Stimulated activated effector memory CD8-positive, alpha-beta T cell treated with anti-CD3 and anti-CD28 coated beads, Interleukin-12 subunit alpha, Interleukin-12 subunit beta, amount 100 ng/mL, for 72 hours (primary cell): ENCODE measurements at regions not wholly inside any gene's neighbourhood (a gene's known extent, or its start where the extent isn't known, plus 50 kb on each side); places are given as distances from the start of the nearest gene placed in this dataset.
"Not testable (repeated sequence)": the region's sequence is repeated elsewhere in the genome, so short reads cannot be mapped to it uniquely, and the experiment has no call there.

Experiments used
- ATAC-seq: fragments of 150-1000 bp; cut with Tn5 transposase; 2 replicates; pipeline ENCODE4 v1.10.0; 2021
- DNase-seq, 2 donors: peaks; one replicate each; pipeline ENCODE4 v3.0.0; 2021 to 2022; ENCODE audit warnings: low spot score in 2 of 2
- H3K27ac Mint-ChIP-seq: one replicate; pipeline ENCODE4 v1.8.0; 2022; ENCODE audit warnings: mild to moderate bottlenecking, mixed read lengths
- H3K36me3 Mint-ChIP-seq: one replicate; pipeline ENCODE4 v1.8.0; 2022; ENCODE audit warnings: mild to moderate bottlenecking, mixed read lengths
- H3K4me1 Mint-ChIP-seq: one replicate; pipeline ENCODE4 v1.8.0; 2022; ENCODE audit warnings: mixed read lengths
- H3K4me3 Mint-ChIP-seq: one replicate; pipeline ENCODE4 v1.8.0; 2022; ENCODE audit warnings: mild to moderate bottlenecking, mixed read lengths
- H3K9me3 Mint-ChIP-seq: one replicate; pipeline ENCODE4 v1.8.0; 2022; ENCODE audit warnings: mixed read lengths

GRCh38 chr4:127006446-127006877 lies 626.3 kb upstream of the INTU start:
- Mint-ChIP-seq H3K36me3 (no peaks in the 10 kb centered on the region), H3K27ac (no peak overlapping the region)

GRCh38 chr4:127007305-127007704 lies 625.5 kb upstream of the INTU start:
- H3K4me3 Mint-ChIP-seq, result no peak overlapping the region
- H3K36me3 Mint-ChIP-seq, result no peaks in the 10 kb centered on the region
- H3K9me3 Mint-ChIP-seq, result peaks cover 21% of the 10 kb centered on the region
- ATAC-seq, result no peak
- no peaks in the 10 kb centered on the region for H3K4me1 Mint-ChIP-seq
- no peak overlapping the region for H3K27ac Mint-ChIP-seq
- DNase-seq, result no peak

More at GRCh38 chr4:127006446-127006877, 626.3 kb upstream of the INTU start:
- no peak overlapping the region for H3K4me3 Mint-ChIP-seq
- DNase-seq (no peak), ATAC-seq (no peak)
- no peaks in the 10 kb centered on the region for H3K4me1 Mint-ChIP-seq
- H3K9me3 Mint-ChIP-seq, result peaks cover 19% of the 10 kb centered on the region

GRCh38 chr4:127012549-127012948 lies 620.2 kb upstream of the INTU start:
- H3K4me1 Mint-ChIP-seq, result no peaks in the 10 kb centered on the region
- H3K36me3 Mint-ChIP-seq, result no peaks in the 10 kb centered on the region
- ATAC-seq, result no peak
- H3K27ac Mint-ChIP-seq, result no peak overlapping the region
- H3K4me3 Mint-ChIP-seq, result no peak overlapping the region
- DNase-seq, result no peak
- peaks cover 21% of the 10 kb centered on the region for H3K9me3 Mint-ChIP-seq

GRCh38 chr4:127015667-127016117 lies 617.1 kb upstream of the INTU start:
- DNase-seq (no peak), ATAC-seq (no peak)
- Mint-ChIP-seq H3K4me1 (no peaks in the 10 kb centered on the region), H3K27ac (no peak overlapping the region), H3K36me3 (no peaks in the 10 kb centered on the region), H3K9me3 (peaks cover 7% of the 10 kb centered on the region), H3K4me3 (no peak overlapping the region)

- DNase-seq (no peak), ATAC-seq (no peak)
- Mint-ChIP-seq H3K4me1 (no peaks in the 10 kb centered on the region), H3K4me3 (no peak overlapping the region), H3K27ac (no peak overlapping the region), H3K36me3 (no peaks in the 10 kb centered on the region), H3K9me3 (peaks cover 3% of the 10 kb centered on the region)
These were observed 614.4 kb upstream of the INTU start for GRCh38 chr4:127018381-127018780.

- not testable (repeated sequence) for DNase-seq
These were observed 611.9 kb upstream of the INTU start for GRCh38 chr4:127020831-127021230.

GRCh38 chr4:127036296-127036695 lies 596.5 kb upstream of the INTU start:
- Mint-ChIP-seq H3K27ac (no peak overlapping the region), H3K4me1 (no peaks in the 10 kb centered on the region), H3K9me3 (peaks cover 12% of the 10 kb centered on the region), H3K36me3 (no peaks in the 10 kb centered on the region), H3K4me3 (no peak overlapping the region)
- no peak for ATAC-seq
- DNase-seq, result no peak

More at GRCh38 chr4:127020831-127021230, 611.9 kb upstream of the INTU start:
- not testable (repeated sequence) for ATAC-seq, H3K4me3 Mint-ChIP-seq, H3K27ac Mint-ChIP-seq, H3K36me3 Mint-ChIP-seq, H3K4me1 Mint-ChIP-seq, H3K9me3 Mint-ChIP-seq

- no peak for ATAC-seq
- Mint-ChIP-seq H3K4me1 (no peaks in the 10 kb centered on the region), H3K36me3 (no peaks in the 10 kb centered on the region), H3K4me3 (no peak overlapping the region), H3K9me3 (peaks cover 19% of the 10 kb centered on the region), H3K27ac (no peak overlapping the region)
- no peak for DNase-seq
These were observed 586.9 kb upstream of the INTU start for GRCh38 chr4:127045861-127046260.

GRCh38 chr4:127047930-127048329 lies 584.8 kb upstream of the INTU start:
- ATAC-seq (no peak), DNase-seq (no peak)
- no peaks in the 10 kb centered on the region for H3K36me3 Mint-ChIP-seq
- no peaks in the 10 kb centered on the region for H3K4me1 Mint-ChIP-seq
- H3K4me3 Mint-ChIP-seq, result no peak overlapping the region
- H3K27ac Mint-ChIP-seq, result no peak overlapping the region
- H3K9me3 Mint-ChIP-seq, result peaks cover 16% of the 10 kb centered on the region

GRCh38 chr4:127048376-127049044 lies 584.2 kb upstream of the INTU start:
- H3K4me1 Mint-ChIP-seq, result no peaks in the 10 kb centered on the region
- no peaks in the 10 kb centered on the region for H3K36me3 Mint-ChIP-seq
- peaks cover 16% of the 10 kb centered on the region for H3K9me3 Mint-ChIP-seq
- H3K4me3 Mint-ChIP-seq, result no peak overlapping the region
- no peak overlapping the region for H3K27ac Mint-ChIP-seq
- no peak for ATAC-seq
- no peak for DNase-seq

- H3K27ac Mint-ChIP-seq, result no peak overlapping the region
- peaks cover 12% of the 10 kb centered on the region for H3K9me3 Mint-ChIP-seq
- H3K4me1 Mint-ChIP-seq, result no peaks in the 10 kb centered on the region
- H3K4me3 Mint-ChIP-seq, result no peak overlapping the region
- ATAC-seq (no peak), DNase-seq (no peak)
- no peaks in the 10 kb centered on the region for H3K36me3 Mint-ChIP-seq
These were observed 583.2 kb upstream of the INTU start for GRCh38 chr4:127049526-127049925.

GRCh38 chr4:127052742-127053141 lies 580.0 kb upstream of the INTU start:
- no peaks in the 10 kb centered on the region for H3K36me3 Mint-ChIP-seq

GRCh38 chr4:127055357-127055756 lies 577.4 kb upstream of the INTU start:
- DNase-seq (no peak), ATAC-seq (no peak)
- Mint-ChIP-seq H3K27ac (no peak overlapping the region), H3K4me1 (no peaks in the 10 kb centered on the region), H3K4me3 (no peak overlapping the region), H3K36me3 (no peaks in the 10 kb centered on the region), H3K9me3 (peaks cover 28% of the 10 kb centered on the region)

More at GRCh38 chr4:127052742-127053141, 580.0 kb upstream of the INTU start:
- no peak for DNase-seq
- Mint-ChIP-seq H3K9me3 (peaks cover 22% of the 10 kb centered on the region), H3K4me3 (no peak overlapping the region), H3K4me1 (no peaks in the 10 kb centered on the region), H3K27ac (no peak overlapping the region)
- ATAC-seq, result no peak

GRCh38 chr4:127069675-127070074 lies 563.1 kb upstream of the INTU start:
- no peak overlapping the region for H3K27ac Mint-ChIP-seq
- ATAC-seq, result no peak
- H3K36me3 Mint-ChIP-seq, result no peaks in the 10 kb centered on the region
- no peak overlapping the region for H3K4me3 Mint-ChIP-seq
- DNase-seq, result no peak
- no peaks in the 10 kb centered on the region for H3K4me1 Mint-ChIP-seq
- peaks cover 9% of the 10 kb centered on the region for H3K9me3 Mint-ChIP-seq

- no peak for DNase-seq
- peaks cover 12% of the 10 kb centered on the region for H3K9me3 Mint-ChIP-seq
- H3K4me1 Mint-ChIP-seq, result no peaks in the 10 kb centered on the region
- no peak overlapping the region for H3K4me3 Mint-ChIP-seq
- H3K36me3 Mint-ChIP-seq, result no peaks in the 10 kb centered on the region
- no peak for ATAC-seq
- no peak overlapping the region for H3K27ac Mint-ChIP-seq
These were observed 561.3 kb upstream of the INTU start for GRCh38 chr4:127071443-127071842.

GRCh38 chr4:127080141-127080540 lies 552.6 kb upstream of the INTU start:
- DNase-seq, result no peak
- ATAC-seq, result no peak
- Mint-ChIP-seq H3K4me3 (no peak overlapping the region), H3K27ac (no peak overlapping the region), H3K36me3 (no peaks in the 10 kb centered on the region), H3K4me1 (no peaks in the 10 kb centered on the region), H3K9me3 (peaks cover 10% of the 10 kb centered on the region)
